Common myeloid progenitor, CD34-positive (primary cell): ENCODE measurements at regions not wholly inside any gene's neighbourhood (a gene's known extent, or its start where the extent isn't known, plus 50 kb on each side); places are given as distances from the start of the nearest gene placed in this dataset.

Source experiments
- CTCF ChIA-PET: fragments of 350-600 bp; sonication (Branson Sonifier 250); formaldehyde crosslinking; loops from one replicate; lab custom pipeline; 2021; ENCODE audit warnings: antibody characterized with exemption; lab: Charles Lee
- POLR2A ChIA-PET: fragments of 350-600 bp; sonication (Branson Sonifier 250); formaldehyde crosslinking; loops from one replicate; lab custom pipeline; 2021; ENCODE audit warnings: antibody characterized with exemption; lab: Charles Lee
- DNase-seq, 3 donors: peaks; one replicate each; pipeline versions ENCODE4 v3.0.0 to v3.0.0-alpha.2; 2013
- H3K27ac ChIP-seq, 2 experiments: 1 replicate in 1 of 2; 2 replicates in 1 of 2; pipeline ENCODE4 v1.7.0; 2013; ENCODE audit warnings: inconsistent platforms in 2 of 2, low read length in 2 of 2, mild to moderate bottlenecking in 2 of 2, low read depth in 1 of 2, moderate library complexity in 1 of 2; ENCODE audit not compliant: severe bottlenecking in 2 of 2, insufficient read depth in 1 of 2, poor library complexity in 1 of 2
- H3K27me3 ChIP-seq, 5 experiments: replicated peaks in 2 of 5; 1 replicate in 3 of 5; 2 replicates in 2 of 5; pipeline versions ENCODE4 v1.6.1 to v1.7.0; 2013; ENCODE audit warnings: low read length in 4 of 5, mild to moderate bottlenecking in 2 of 5, moderate library complexity in 2 of 5, inconsistent platforms in 1 of 5; ENCODE audit not compliant: insufficient read depth in 5 of 5, control insufficient read depth in 4 of 5
- H3K36me3 ChIP-seq, 4 experiments: 1 replicate in 2 of 4; 2 replicates in 2 of 4; pipeline versions ENCODE4 v1.6.1 to v1.7.0; 2013; ENCODE audit warnings: low read length in 3 of 4, control low read depth in 1 of 4, mild to moderate bottlenecking in 1 of 4; ENCODE audit not compliant: control insufficient read depth in 4 of 4, insufficient read depth in 4 of 4
- H3K4me1 ChIP-seq, 4 experiments: 1 replicate in 3 of 4; 2 replicates in 1 of 4; pipeline versions ENCODE4 v1.6.1 to v1.7.1; 2013; ENCODE audit warnings: low read length in 3 of 4, mild to moderate bottlenecking in 3 of 4, control low read depth in 1 of 4, inconsistent platforms in 1 of 4, moderate library complexity in 1 of 4; ENCODE audit not compliant: control insufficient read depth in 4 of 4, insufficient read depth in 4 of 4; ENCODE audit errors: control extremely low read depth in 1 of 4
- H3K4me3 ChIP-seq, 7 experiments: 1 replicate in 4 of 7; 2 replicates in 3 of 7; pipeline versions ENCODE4 v1.5.1 to v1.7.0; 2013; ENCODE audit warnings: mild to moderate bottlenecking in 7 of 7, low read length in 6 of 7, moderate library complexity in 6 of 7, inconsistent platforms in 2 of 7, low read depth in 2 of 7, control low read depth in 1 of 7; ENCODE audit not compliant: insufficient read depth in 4 of 7, control insufficient read depth in 1 of 7; ENCODE audit errors: extremely low read depth in 1 of 7
- H3K9me3 ChIP-seq, 5 experiments: 1 replicate in 4 of 5; 2 replicates in 1 of 5; pipeline versions ENCODE4 v1.6.1 to v1.7.1; 2013; ENCODE audit warnings: low read length in 4 of 5, mild to moderate bottlenecking in 2 of 5, inconsistent platforms in 1 of 5, low read depth in 1 of 5, moderate library complexity in 1 of 5; ENCODE audit not compliant: control insufficient read depth in 4 of 5, insufficient read depth in 2 of 5; ENCODE audit errors: control extremely low read depth in 1 of 5
- WGBS: methylation state at CpG from one replicate; pipeline ENCODE4 v1.1.5; 2013; ENCODE audit not compliant: insufficient coverage; 5-methylcytosine and 5-hydroxymethylcytosine counted together

GRCh38 chr20:6916938-6917337, 149.5 kb downstream of the BMP2 start:
- no peaks in the 10 kb centered on the region for H3K27me3 ChIP-seq
- DNase-seq: peak in 2 of 3 donors; percentile 4 to 40
- H3K4me3 ChIP-seq: no peak overlapping the region
- 100% methylated on average over 1 of the region's 1 CpG for WGBS
- H3K9me3 ChIP-seq: no peaks in the 10 kb centered on the region
- ChIA-PET CTCF (interaction anchor here (1.1 kb wide), 1 partner anchor 87 kb away, joined by 3 read pairs; no protein-coding TSS in a partner anchor), POLR2A (no interaction called here)
- no peak overlapping the region for H3K27ac ChIP-seq
- H3K4me1 ChIP-seq: peaks cover 0 to 3% (median 0%) of the 10 kb centered on the region in 4 experiments
- no peaks in the 10 kb centered on the region for H3K36me3 ChIP-seq

GRCh38 chr20:6919792-6920468, 152.4 kb downstream of the BMP2 start:
- Histone ChIP-seq H3K4me3 (no peak overlapping the region), H3K9me3 (no peaks in the 10 kb centered on the region), H3K27me3 (no peaks in the 10 kb centered on the region), H3K4me1 (no peaks in the 10 kb centered on the region), H3K27ac (no peak overlapping the region), H3K36me3 (no peaks in the 10 kb centered on the region)
- no peak for DNase-seq
- POLR2A ChIA-PET: no interaction called here
- CTCF ChIA-PET: interaction anchor here (1.2 kb wide), 1 partner anchor 19 kb away, joined by 4 read pairs; no protein-coding TSS in a partner anchor
- WGBS: 84% methylated on average over 2 of the region's 6 CpGs

- WGBS: 97% methylated on average over 9 of the region's 9 CpGs
- POLR2A ChIA-PET: no interaction called here
- Histone ChIP-seq H3K27me3 (no peaks in the 10 kb centered on the region), H3K4me1 (no peaks in the 10 kb centered on the region), H3K9me3 (no peaks in the 10 kb centered on the region), H3K27ac (no peak overlapping the region), H3K4me3 (no peak overlapping the region), H3K36me3 (no peaks in the 10 kb centered on the region)
- DNase-seq: no peak
- CTCF ChIA-PET: interaction anchor here (1.6 kb wide), 1 partner anchor 92 kb away, joined by 4 read pairs; no protein-coding TSS in a partner anchor
Observed at GRCh38 chr20:6920991-6921613, 153.6 kb downstream of the BMP2 start.

GRCh38 chr20:6921717-6922386, 154.4 kb downstream of the BMP2 start:
- H3K9me3 ChIP-seq: no peaks in the 10 kb centered on the region
- no peak overlapping the region for H3K27ac ChIP-seq
- CTCF ChIA-PET: interaction anchor here (1.6 kb wide), 1 partner anchor 92 kb away, joined by 4 read pairs; no protein-coding TSS in a partner anchor
- POLR2A ChIA-PET: no interaction called here
- no peak for DNase-seq
- WGBS: 100% methylated on average over 1 of the region's 1 CpG
- H3K27me3 ChIP-seq: no peaks in the 10 kb centered on the region
- H3K4me3 ChIP-seq: no peak overlapping the region
- no peaks in the 10 kb centered on the region for H3K4me1 ChIP-seq
- no peaks in the 10 kb centered on the region for H3K36me3 ChIP-seq

GRCh38 chr20:6924681-6925080, 157.2 kb downstream of the BMP2 start:
- ChIA-PET CTCF (interaction anchor here (1.3 kb wide), 1 partner anchor 96 kb away, joined by 3 read pairs; no protein-coding TSS in a partner anchor), POLR2A (no interaction called here)
- Histone ChIP-seq H3K4me3 (no peak overlapping the region), H3K4me1 (no peaks in the 10 kb centered on the region), H3K27ac (no peak overlapping the region), H3K9me3 (peaks cover 0 to 3% (median 0%) of the 10 kb centered on the region in 5 experiments), H3K36me3 (no peaks in the 10 kb centered on the region), H3K27me3 (no peaks in the 10 kb centered on the region)
- no peak for DNase-seq

GRCh38 chr20:6925744-6926278, 158.3 kb downstream of the BMP2 start:
- Histone ChIP-seq H3K9me3 (peaks cover 0 to 3% (median 0%) of the 10 kb centered on the region in 5 experiments), H3K27me3 (peaks cover 0 to 6% (median 0%) of the 10 kb centered on the region in 5 experiments), H3K4me3 (no peak overlapping the region), H3K4me1 (no peaks in the 10 kb centered on the region), H3K27ac (no peak overlapping the region), H3K36me3 (no peaks in the 10 kb centered on the region)
- POLR2A ChIA-PET: no interaction called here
- CTCF ChIA-PET: interaction anchor here (1.3 kb wide), 1 partner anchor 98 kb away, joined by 3 read pairs; no protein-coding TSS in a partner anchor
- 88% methylated on average over 2 of the region's 2 CpGs for WGBS
- DNase-seq: no peak
